ENCODE measurements at regions not wholly inside any gene's neighbourhood (a gene's known extent, or its start where the extent isn't known, plus 50 kb on each side); places are given as distances from the start of the nearest gene placed in this dataset.

- no peak for DNase-seq
These were observed 62.5 kb upstream of the C1GALT1C1 start for GRCh38 chrX:120692319-120692718.

- no peak for DNase-seq
These were observed 61.1 kb upstream of the C1GALT1C1 start for GRCh38 chrX:120690941-120691340.

- DNase-seq = no peak
These were observed 60.5 kb upstream of the C1GALT1C1 start for GRCh38 chrX:120690344-120690743.

- no peak for DNase-seq
These were observed 50.2 kb upstream of the C1GALT1C1 start for GRCh38 chrX:120680090-120680489.

Measured in NCI-H1930 (cell line).